ENCODE measurements at regions not wholly inside any gene's neighbourhood (a gene's known extent, or its start where the extent isn't known, plus 50 kb on each side); places are given as distances from the start of the nearest gene placed in this dataset.

- no peak overlapping the region for H3K14ac ChIP-seq (replicated peaks; ENCODE audit: low read depth, low read length)
- ATAC-seq (ENCODE audit: low read depth) (no peak), DNase-seq (no peak)
- no peak overlapping the region for H3K27ac ChIP-seq (ENCODE audit: insufficient read depth, low read length)
- H3K4me1 ChIP-seq (ENCODE audit: control insufficient read depth, insufficient read depth, low read length) = no peaks in the 10 kb centered on the region
- H2AK9ac ChIP-seq (replicated peaks; ENCODE audit: low read depth, low read length, poor library complexity) = no peak overlapping the region
- H3K9me3 ChIP-seq (ENCODE audit: control insufficient read depth, insufficient read depth, low read length) = no peaks in the 10 kb centered on the region
- H3K79me1 ChIP-seq (ENCODE audit: low read depth in 1 of 2, low read length in 2 of 2) = no peaks in the 10 kb centered on the region
- 60% methylated on average over 1 of the region's 2 CpGs; no CpG with 5 or more reads in 1 of the 2 experiments for WGBS, 2 experiments (ENCODE audit: extremely low coverage in 2 of 2, insufficient read length in 1 of 2)
- ChIA-PET POLR2A (ENCODE audit: unreplicated experiment) (no interaction called here), CTCF (no interaction called here)
- no peaks in the 10 kb centered on the region for H4K20me1 ChIP-seq (ENCODE audit: insufficient read depth, low read length)
- H3K36me3 ChIP-seq (ENCODE audit: control insufficient read depth, insufficient read depth, low read length) = no peaks in the 10 kb centered on the region
- H3K56ac ChIP-seq (ENCODE audit: extremely low read depth, insufficient read depth, low read length) = no peak overlapping the region
- H3K4ac ChIP-seq (ENCODE audit: low read depth, low read length) = no peak overlapping the region
- H3K23ac ChIP-seq (ENCODE audit: low read depth, low read length) = no peak overlapping the region; the same call in 1 of the 2 replicates
- no peak overlapping the region for H3K4me3 ChIP-seq (ENCODE audit: insufficient read depth, low read depth, low read length)
- no peak overlapping the region for H3K9ac ChIP-seq (ENCODE audit: low read depth, low read length)
- intact Hi-C loops (cut with micrococcal nuclease) (no loop called here), dilution Hi-C loops (cut with HindIII; ENCODE audit: low sequenced_read_pairs, unreplicated experiment) (no loop called here), in situ Hi-C loops (cut with MboI; ENCODE audit: low sequenced_read_pairs) (no loop called here)
- no peak overlapping the region for H3K18ac ChIP-seq (ENCODE audit: low read depth, low read length)
- peaks cover 20% of the 10 kb centered on the region for H3K27me3 ChIP-seq (ENCODE audit: control insufficient read depth, insufficient read depth, low read length)
- no peak overlapping the region for H4K8ac ChIP-seq (ENCODE audit: low read depth in 2 of 2, low read length in 2 of 2)
- no peak overlapping the region for H4K5ac ChIP-seq (ENCODE audit: low read depth, low read length)
- H3K9me1 ChIP-seq (ENCODE audit: insufficient read depth, low read length) = no peaks in the 10 kb centered on the region
- H2AK5ac ChIP-seq (ENCODE audit: low read depth, low read length) = no peak overlapping the region
- BruUV-seq (replicated peaks) = no TSS peak
- no peak overlapping the region for H2BK15ac ChIP-seq (ENCODE audit: low read depth, low read length)
- H2AFZ ChIP-seq (replicated peaks; ENCODE audit: low read length, poor library complexity) = no peak overlapping the region
- H3K4me2 ChIP-seq (ENCODE audit: low read depth, low read length) = no peak overlapping the region
- no peak overlapping the region for H4K91ac ChIP-seq (ENCODE audit: insufficient read depth, low read depth, low read length)
- TF ChIP-seq RCOR1 (IDR thresholded peaks at IDR 0.05; ENCODE audit: insufficient replicate concordance, low read length) (no peak), CEBPB (IDR thresholded peaks at IDR 0.05; ENCODE audit: low read depth, low read length) (no peak), SMC3 (IDR thresholded peaks at IDR 0.05; ENCODE audit: low read depth, low read length) (no peak), MXI1 (IDR thresholded peaks at IDR 0.05; ENCODE audit: borderline replicate concordance, low read depth, low read length) (no peak), RAD21 (IDR thresholded peaks at IDR 0.05; ENCODE audit: low read length) (no peak), NFE2L2 (IDR thresholded peaks at IDR 0.05; ENCODE audit: low read depth, low read length) (no peak), ELK1 (IDR thresholded peaks at IDR 0.05; ENCODE audit: borderline replicate concordance, low read depth, low read length) (no peak), CHD1 (IDR thresholded peaks at IDR 0.05; ENCODE audit: low read depth, low read length) (no peak), RFX5 (IDR thresholded peaks at IDR 0.05; ENCODE audit: low read depth, low read length) (no peak)
- H2BK20ac ChIP-seq (ENCODE audit: low read depth, low read length) = no peak overlapping the region
- no peak overlapping the region for H2BK120ac ChIP-seq (ENCODE audit: low read depth, low read length)
- no peak overlapping the region for H2BK5ac ChIP-seq (ENCODE audit: low read depth, low read length, poor library complexity, severe bottlenecking)
These were observed 95.4 kb upstream of the VGLL4 start for GRCh38 chr3:11739123-11739522.

All from IMR-90 (cell line).